SK-N-SH (cell line): ENCODE measurements at regions not wholly inside any gene's neighbourhood (a gene's known extent, or its start where the extent isn't known, plus 50 kb on each side); places are given as distances from the start of the nearest gene placed in this dataset.

Experiments used
- CTCF ChIP-seq: fragments of 200-600 bp; sonication (generic); IDR thresholded peaks from 2 replicates; pipeline ENCODE4 v1.6.1; 2017; ENCODE audit warnings: antibody characterized with exemption, mild to moderate bottlenecking, moderate library complexity
- EZH2phosphoT487 ChIP-seq: fragments of 200-600 bp; sonication (generic); IDR thresholded peaks from 2 replicates; pipeline ENCODE4 v1.6.1; 2017; ENCODE audit warnings: low read depth, mixed run types, mild to moderate bottlenecking, antibody characterized with exemption, moderate library complexity, borderline replicate concordance
- FOSL2 ChIP-seq: IDR thresholded peaks from 2 replicates; pipeline ENCODE4 v1.4.0; 2012; ENCODE audit warnings: low read depth, mild to moderate bottlenecking, moderate library complexity, borderline replicate concordance
- FOXJ3 ChIP-seq: sonication (generic); formaldehyde crosslinking; IDR thresholded peaks from 2 replicates; pipeline ENCODE4 v1.5.1; 2020; ENCODE audit warnings: mild to moderate bottlenecking, missing genetic modification reagents
- GATA2 ChIP-seq: sonication (generic); formaldehyde crosslinking; IDR thresholded peaks from 2 replicates; pipeline ENCODE4 v1.5.0; 2020; ENCODE audit warnings: mild to moderate bottlenecking, missing genetic modification reagents
- MXI1 ChIP-seq: IDR thresholded peaks from 2 replicates; pipeline ENCODE4 v1.6.1; 2012; ENCODE audit warnings: mild to moderate bottlenecking, low read depth, low read length, improper control_type of control experiment
- RCOR1 ChIP-seq: fragments of 150-350 bp; IDR thresholded peaks from 2 replicates; pipeline ENCODE4 v1.6.1; 2017; ENCODE audit warnings: antibody characterized with exemption, low read length
- REST ChIP-seq: IDR thresholded peaks from 2 replicates; pipeline ENCODE4 v1.6.1; 2012; ENCODE audit warnings: mild to moderate bottlenecking, low read depth, low read length, moderate library complexity
- RXRA ChIP-seq: IDR thresholded peaks from 2 replicates; pipeline ENCODE4 v1.4.0; 2012; ENCODE audit warnings: low read depth, mild to moderate bottlenecking, borderline replicate concordance
- SMC3 ChIP-seq: IDR thresholded peaks from 2 replicates; pipeline ENCODE4 v1.6.1; 2012; ENCODE audit warnings: low read depth, low read length, improper control_type of control experiment
- ZBTB33 ChIP-seq: IDR thresholded peaks from 2 replicates; pipeline ENCODE4 v1.4.0; 2012; ENCODE audit warnings: low read depth, borderline replicate concordance

GRCh38 chr11:130779943-130780342 is 136.3 kb downstream of the SNX19 start:
- TF ChIP-seq CTCF: no peak
- no peak for TF ChIP-seq REST
- no peak for TF ChIP-seq EZH2phosphoT487
- TF ChIP-seq RXRA: no peak
- no peak for TF ChIP-seq RCOR1
- TF ChIP-seq MXI1: no peak
- TF ChIP-seq FOSL2: no peak
- TF ChIP-seq GATA2 (CRISPR knock-in tag): no peak
- TF ChIP-seq FOXJ3: no peak
- TF ChIP-seq SMC3: no peak
- no peak for TF ChIP-seq ZBTB33
